Neural crest cell (in vitro differentiated cells): ENCODE measurements at regions not wholly inside any gene's neighbourhood (a gene's known extent, or its start where the extent isn't known, plus 50 kb on each side); places are given as distances from the start of the nearest gene placed in this dataset.

Source experiments
- DNase-seq: peaks from one replicate; pipeline ENCODE4 v3.0.0; 2021; ENCODE audit warnings: low read depth, mixed read lengths, low spot score
- H3K27ac Mint-ChIP-seq: one replicate; pipeline ENCODE4 v1.8.0; 2021; ENCODE audit warnings: mild to moderate bottlenecking, mixed read lengths; ENCODE audit not compliant: unreplicated experiment
- H3K27me3 Mint-ChIP-seq: 2 replicates; pipeline ENCODE4 v1.8.0; 2021; ENCODE audit warnings: low read depth, mild to moderate bottlenecking, mixed read lengths
- H3K36me3 Mint-ChIP-seq: 2 replicates; pipeline ENCODE4 v1.8.0; 2021; ENCODE audit warnings: low read depth, mild to moderate bottlenecking, mixed read lengths
- H3K4me1 Mint-ChIP-seq: 2 replicates; pipeline ENCODE4 v1.8.0; 2021; ENCODE audit warnings: mixed read lengths
- H3K4me3 Mint-ChIP-seq: one replicate; pipeline ENCODE4 v1.8.0; 2021; ENCODE audit warnings: mild to moderate bottlenecking, mixed read lengths
- H3K9me3 Mint-ChIP-seq: 2 replicates; pipeline ENCODE4 v1.8.0; 2021; ENCODE audit warnings: mixed read lengths
- CTCF ChIP-seq: fragments of 200-600 bp; sonication (generic); conservative IDR thresholded peaks from 2 replicates; pipeline ENCODE4 v1.5.0; 2021; ENCODE audit warnings: antibody characterized with exemption, mild to moderate bottlenecking

DNA sequence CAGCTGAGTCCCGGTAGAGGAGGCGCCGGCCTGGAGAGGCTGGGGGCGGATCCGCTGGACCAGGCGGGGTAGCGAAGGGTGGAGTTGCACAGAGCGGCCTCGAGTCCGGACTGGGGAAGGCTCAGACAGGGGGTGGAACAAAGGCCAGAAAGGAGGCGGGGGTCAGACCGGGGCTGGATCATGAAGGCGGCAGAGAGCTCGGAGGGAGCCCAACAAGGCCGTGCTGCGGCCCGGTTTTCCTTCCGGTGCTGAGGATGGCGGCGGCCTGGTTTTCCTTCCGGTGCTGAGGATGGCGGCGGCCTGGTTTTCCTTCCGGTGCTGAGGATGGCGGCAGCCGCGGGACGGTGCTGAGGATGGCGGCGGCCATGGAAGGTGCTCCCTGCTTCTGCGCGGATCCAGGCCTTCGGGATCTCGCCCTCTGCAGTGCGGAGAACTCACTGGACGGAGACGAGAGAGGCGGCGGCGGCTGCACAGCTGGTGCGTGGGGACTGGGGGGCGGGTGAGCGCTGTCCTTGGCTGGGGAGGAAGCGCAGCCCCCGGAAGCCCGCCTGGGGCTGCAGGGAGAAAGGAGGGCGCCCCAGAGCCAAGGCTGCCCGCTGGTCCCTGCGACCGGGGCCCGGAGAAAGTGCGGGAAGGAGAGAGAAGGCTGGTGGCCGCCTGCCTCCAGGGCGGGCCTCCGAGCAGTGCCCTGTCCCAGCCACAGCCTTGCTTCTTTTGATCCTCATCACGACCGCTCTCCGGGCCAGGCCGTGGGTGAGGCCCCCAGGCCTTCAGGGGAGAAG lies 350.4 kb upstream of the B3GAT1 start:
- no peak overlapping the region for H3K4me3 Mint-ChIP-seq
- DNase-seq = no peak
- peaks cover 7% of the 10 kb centered on the region for H3K27me3 Mint-ChIP-seq
- no peak for TF ChIP-seq CTCF
- no peak overlapping the region for H3K27ac Mint-ChIP-seq
- H3K9me3 Mint-ChIP-seq = peaks cover 3% of the 10 kb centered on the region
- H3K4me1 Mint-ChIP-seq = no peaks in the 10 kb centered on the region
- H3K36me3 Mint-ChIP-seq = no peaks in the 10 kb centered on the region

GRCh38 chr11:134761926-134762247 lies 349.8 kb upstream of the B3GAT1 start:
- Mint-ChIP-seq H3K4me3 (no peak overlapping the region), H3K27me3 (peaks cover 7% of the 10 kb centered on the region), H3K27ac (no peak overlapping the region), H3K4me1 (no peaks in the 10 kb centered on the region), H3K9me3 (peaks cover 2% of the 10 kb centered on the region), H3K36me3 (no peaks in the 10 kb centered on the region)
- DNase-seq = no peak
- TF ChIP-seq CTCF = no peak

DNA sequence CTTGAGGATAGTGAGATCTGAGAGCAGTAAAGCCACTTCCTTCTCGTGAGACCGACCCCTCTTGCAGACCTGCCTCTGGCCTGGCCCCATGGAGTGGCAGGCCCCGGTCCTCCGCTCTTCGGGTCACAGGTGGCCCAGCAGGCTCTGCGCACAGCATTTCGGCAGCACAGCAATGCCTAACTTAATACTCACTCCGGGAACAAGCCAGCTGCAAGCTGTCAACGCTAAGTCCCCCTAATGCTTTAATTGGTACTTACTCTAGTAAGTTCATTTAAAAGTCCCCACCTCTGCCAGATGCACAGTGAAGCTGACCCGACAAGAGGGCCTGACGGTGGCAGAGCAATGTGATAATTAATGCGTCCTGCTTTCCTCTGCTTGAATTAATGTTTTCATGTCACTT lies 349.3 kb upstream of the B3GAT1 start:
- H3K27ac Mint-ChIP-seq = no peak overlapping the region
- H3K9me3 Mint-ChIP-seq = no peaks in the 10 kb centered on the region
- DNase-seq = no peak
- TF ChIP-seq CTCF = no peak
- H3K36me3 Mint-ChIP-seq = no peaks in the 10 kb centered on the region
- H3K4me3 Mint-ChIP-seq = no peak overlapping the region
- peaks cover 7% of the 10 kb centered on the region for H3K27me3 Mint-ChIP-seq
- H3K4me1 Mint-ChIP-seq = no peaks in the 10 kb centered on the region

- Mint-ChIP-seq H3K27ac (no peak overlapping the region), H3K4me3 (no peak overlapping the region), H3K9me3 (no peaks in the 10 kb centered on the region), H3K27me3 (peaks cover 5% of the 10 kb centered on the region), H3K36me3 (no peaks in the 10 kb centered on the region), H3K4me1 (no peaks in the 10 kb centered on the region)
- TF ChIP-seq CTCF = no peak
- DNase-seq = no peak
Observed at GRCh38 chr11:134760957-134761356, 348.9 kb upstream of the B3GAT1 start.

DNA sequence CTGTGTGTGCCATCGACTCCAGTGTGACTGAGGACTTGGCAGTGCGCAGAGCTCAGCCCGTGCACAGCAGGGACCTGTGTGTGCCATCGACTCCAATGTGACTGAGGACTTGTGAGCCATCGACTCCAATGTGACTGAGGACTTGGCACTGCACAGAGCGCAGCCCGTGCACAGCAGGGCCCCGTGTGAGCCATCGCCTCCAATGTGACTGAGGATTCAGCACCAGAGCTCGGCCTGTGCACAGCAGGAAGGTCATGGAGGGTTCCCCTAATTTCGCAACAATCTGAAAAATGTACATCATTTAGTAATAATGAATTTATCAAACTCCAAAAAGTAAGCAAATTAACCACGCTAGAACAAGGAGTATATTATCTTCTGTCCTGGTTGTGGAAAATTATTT lies 348.3 kb upstream of the B3GAT1 start:
- H3K9me3 Mint-ChIP-seq = no peaks in the 10 kb centered on the region
- H3K4me1 Mint-ChIP-seq = no peaks in the 10 kb centered on the region
- H3K36me3 Mint-ChIP-seq = no peaks in the 10 kb centered on the region
- DNase-seq = no peak
- no peak for TF ChIP-seq CTCF
- peaks cover 3% of the 10 kb centered on the region for H3K27me3 Mint-ChIP-seq
- H3K4me3 Mint-ChIP-seq = no peak overlapping the region
- no peak overlapping the region for H3K27ac Mint-ChIP-seq
